GM12891 (cell line): ENCODE measurements at regions not wholly inside any gene's neighbourhood (a gene's known extent, or its start where the extent isn't known, plus 50 kb on each side); places are given as distances from the start of the nearest gene placed in this dataset.

Experiments
- PAX5 ChIP-seq: IDR thresholded peaks from 2 replicates; pipeline ENCODE4 v1.6.1; 2011; ENCODE audit warnings: low read length, moderate library complexity, mild to moderate bottlenecking; ENCODE audit not compliant: insufficient read depth, severe bottlenecking
- POLR2A ChIP-seq: IDR thresholded peaks from 2 replicates; pipeline ENCODE4 v1.6.1; 2011; ENCODE audit warnings: low read depth, low read length, control low read depth
- POLR2AphosphoS5 ChIP-seq: IDR thresholded peaks from 2 replicates; pipeline ENCODE4 v1.6.1; 2011; ENCODE audit warnings: low read depth, low read length, control low read depth
- SPI1 ChIP-seq: IDR thresholded peaks from 2 replicates; pipeline ENCODE4 v1.6.1; 2011; ENCODE audit warnings: low read depth, low read length, control low read depth

GRCh38 chr6:141077355-141078333, 1055.1 kb upstream of the GJE1 start:
- TF ChIP-seq POLR2A (no peak), POLR2AphosphoS5 (no peak), SPI1 (no peak), PAX5 (no peak)
